ENCODE measurements at regions not wholly inside any gene's neighbourhood (a gene's known extent, or its start where the extent isn't known, plus 50 kb on each side); places are given as distances from the start of the nearest gene placed in this dataset.

DNA sequence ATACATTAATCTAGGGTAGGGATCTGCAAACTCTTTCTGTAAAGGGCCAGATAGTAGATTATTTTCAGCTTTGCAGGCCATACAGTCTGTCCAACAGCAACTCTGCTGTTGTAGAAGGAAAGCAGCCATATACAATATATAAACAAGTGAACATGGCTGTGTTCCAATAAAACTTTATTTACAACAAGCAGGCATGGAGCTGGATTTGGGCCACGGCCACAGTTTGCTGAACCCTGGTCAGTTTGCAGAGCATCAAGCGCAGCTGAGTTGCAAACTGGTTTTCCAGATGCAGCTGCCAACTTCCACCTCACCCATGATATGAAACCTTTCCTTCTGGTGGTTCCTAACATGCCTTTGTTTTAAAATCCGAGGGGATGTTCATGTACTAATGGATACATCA is 310.4 kb upstream of the NFE2L3 start:
- no peak for DNase-seq (ENCODE audit: low spot score)

DNA sequence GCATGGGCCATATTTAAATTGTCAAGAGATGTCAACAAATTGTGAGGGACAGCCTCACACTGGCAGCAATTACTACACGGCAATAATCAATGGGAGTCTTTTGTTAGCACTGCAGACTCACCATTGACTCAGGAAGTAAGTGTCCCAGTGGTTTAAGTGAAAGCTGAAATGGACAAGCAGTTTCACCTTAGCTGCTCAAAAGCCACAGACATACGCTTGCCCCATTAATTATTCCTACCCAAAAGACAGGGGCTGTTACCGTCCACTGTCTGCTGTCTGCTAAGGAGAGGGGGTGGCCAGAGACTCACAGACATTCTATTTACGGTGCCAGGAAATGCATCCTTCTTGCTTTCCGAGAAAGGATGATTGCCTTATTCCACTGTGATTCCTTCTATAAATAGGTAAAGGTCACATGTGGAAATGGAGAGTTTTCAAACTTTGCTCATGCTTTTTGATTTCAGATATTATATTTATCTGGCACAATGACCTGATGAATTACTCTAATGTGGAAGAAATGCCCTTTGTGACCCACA is 309.7 kb upstream of the NFE2L3 start:
- no peak for DNase-seq (ENCODE audit: low spot score)

DNA sequence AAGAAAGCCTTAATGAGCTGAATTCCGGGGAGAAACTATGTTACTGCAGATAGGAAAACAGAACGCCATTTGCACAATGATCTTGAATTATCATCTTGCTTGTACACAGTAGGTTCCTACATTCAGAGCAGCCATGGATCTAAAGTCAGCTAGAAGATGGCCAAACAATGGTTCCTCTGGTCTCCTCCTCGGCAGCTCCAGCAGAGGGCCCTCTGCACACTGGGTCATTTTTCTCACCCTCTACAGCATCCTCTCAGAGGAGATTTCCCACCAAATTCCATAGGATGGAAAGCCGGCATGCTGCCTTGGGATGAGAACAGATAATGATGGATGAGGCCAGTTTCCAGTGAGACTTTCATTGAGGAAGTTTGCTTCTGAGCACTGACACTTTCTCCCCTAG is 308.5 kb upstream of the NFE2L3 start:
- no peak for DNase-seq (ENCODE audit: low spot score)

DNA sequence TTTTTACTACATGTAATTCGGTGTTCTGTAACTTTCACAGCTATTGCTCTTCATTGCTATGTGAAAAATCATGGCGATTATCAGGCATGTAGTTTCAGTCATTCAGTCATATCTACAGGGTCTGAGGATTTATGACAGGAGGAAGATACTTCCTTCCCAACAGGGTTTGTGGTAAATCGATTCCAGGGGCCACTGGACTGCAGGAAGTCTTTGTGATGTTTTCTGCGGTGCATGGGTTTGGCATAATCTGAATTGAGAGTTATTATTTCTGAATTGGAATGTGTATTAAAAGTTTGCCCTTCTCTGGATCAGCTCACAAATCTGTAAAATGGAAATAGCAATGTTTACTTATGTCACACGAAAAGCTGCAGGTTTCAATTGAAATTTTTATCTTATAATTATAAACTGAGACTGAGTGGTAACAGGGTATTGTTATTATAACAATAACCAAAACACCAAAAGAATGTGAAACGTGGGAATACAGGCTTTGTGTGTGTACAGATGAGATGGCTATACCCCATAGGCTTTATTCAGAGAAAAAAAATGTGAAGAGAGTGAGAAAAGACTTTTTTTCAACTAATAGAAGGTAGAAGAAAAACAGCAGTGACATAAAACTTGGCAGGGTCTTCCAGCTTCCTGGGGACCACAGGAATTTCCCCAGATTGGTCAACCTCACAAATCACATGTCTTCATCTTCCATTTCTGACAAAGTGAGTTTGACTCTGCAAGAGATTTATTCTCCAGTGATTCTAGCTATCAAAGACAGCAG is 307.7 kb upstream of the NFE2L3 start:
- DNase-seq (ENCODE audit: low spot score), result no peak

DNA sequence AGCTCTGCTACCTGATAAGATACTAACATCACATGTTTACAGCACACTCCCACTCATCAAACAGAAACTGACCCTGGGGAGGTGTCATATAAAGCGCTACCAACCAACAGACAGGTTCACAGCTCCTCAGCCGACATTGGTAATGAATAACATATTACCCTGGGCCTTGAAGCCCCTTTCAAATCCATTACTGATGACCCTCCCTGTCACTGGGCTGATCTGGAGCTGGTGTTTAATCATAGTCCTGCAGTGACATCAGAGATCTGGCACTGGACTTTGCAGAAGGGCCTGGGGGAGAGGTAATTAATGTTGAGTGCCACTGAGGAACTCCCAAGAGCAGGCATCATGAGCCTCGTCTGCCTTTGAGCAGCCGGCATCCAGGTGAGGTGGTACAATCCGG is 306.5 kb upstream of the NFE2L3 start:
- no peak for DNase-seq (ENCODE audit: low spot score)

DNA sequence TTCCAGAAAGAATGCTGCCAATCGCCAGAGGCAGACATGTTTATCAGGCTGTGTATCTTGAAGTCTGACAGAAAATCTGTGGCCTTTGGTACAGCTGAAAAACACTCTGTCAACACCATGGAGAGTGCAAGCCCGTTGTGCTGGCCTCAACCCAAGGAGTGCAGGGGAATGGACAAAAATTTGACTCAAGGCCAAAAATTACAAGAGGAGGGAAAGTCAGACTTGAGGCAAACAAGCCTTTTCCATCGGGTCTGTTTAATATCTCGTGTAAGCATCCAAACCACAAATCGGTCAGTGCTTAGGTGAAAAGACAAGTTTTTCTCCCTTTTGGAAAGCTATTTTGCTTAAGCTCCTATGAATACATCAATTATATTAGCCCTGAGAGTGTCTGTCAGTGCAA is 305.3 kb upstream of the NFE2L3 start:
- peak; percentile 93 for DNase-seq (ENCODE audit: low spot score)

DNA sequence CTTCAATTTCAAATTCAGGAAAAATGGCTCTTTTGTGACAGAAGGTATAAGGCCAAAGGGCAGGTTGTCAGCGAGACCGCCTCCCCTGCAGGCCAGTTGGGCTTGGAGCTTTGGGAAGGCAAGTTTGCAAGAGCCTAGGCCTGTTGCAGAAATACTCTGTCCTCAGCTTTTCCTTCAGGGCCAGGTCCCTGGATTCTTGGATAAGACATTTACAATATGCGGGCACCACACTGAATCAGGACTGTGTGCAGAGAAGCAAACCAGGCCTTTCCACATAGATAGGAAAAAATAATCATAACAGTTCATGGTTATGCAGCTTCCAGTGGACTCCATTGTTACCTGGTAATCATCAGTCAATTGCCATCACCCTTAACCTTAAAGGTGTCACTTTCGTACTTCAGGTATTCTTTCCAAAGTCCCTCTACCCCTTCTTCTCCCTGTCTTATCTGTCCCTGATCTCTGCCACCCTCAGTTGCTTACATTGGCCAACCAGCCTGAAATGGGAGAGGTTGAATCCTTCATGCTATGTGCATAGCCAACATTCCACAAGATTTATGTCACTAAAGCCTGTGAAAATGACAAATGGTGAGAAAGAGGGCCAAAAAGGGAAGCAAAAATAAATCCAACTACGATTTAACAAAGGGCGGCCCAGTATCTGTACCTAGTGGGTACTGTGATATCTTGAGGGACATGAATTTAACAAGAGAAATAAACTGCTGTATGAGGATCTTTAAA is 304.5 kb upstream of the NFE2L3 start:
- DNase-seq (ENCODE audit: low spot score), result peak; percentile 88

DNA sequence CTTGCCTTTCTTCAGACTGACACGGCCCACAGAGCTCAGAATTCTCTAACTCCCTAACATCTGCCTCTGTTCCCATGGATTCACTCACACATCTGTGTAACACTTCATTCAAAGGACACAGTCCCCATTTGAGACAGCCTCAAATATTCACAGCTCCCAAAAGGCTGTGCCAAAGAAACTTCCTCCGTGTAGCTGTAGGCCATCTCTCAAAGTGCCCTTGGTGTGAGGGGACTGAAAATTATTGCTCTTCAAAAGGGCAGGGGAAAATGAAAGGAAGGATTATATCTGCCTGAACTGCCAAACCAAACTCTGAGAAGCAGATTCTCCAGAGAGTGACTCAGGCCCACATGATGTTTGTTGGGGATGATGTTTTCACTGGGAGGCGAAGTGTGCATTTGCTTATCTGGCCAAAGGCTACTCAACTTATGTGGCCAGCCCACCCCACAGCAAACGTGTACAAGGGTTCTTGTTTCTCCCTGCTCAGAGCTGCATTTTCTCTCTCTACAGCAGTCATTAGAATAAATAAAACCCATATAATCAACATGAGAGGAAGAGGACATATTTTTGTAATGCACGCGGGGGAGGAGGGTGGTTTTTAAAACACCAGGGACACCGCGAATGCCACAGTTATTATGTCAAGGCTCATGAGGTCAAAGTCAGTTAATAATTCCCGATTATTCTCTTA is 302.4 kb upstream of the NFE2L3 start:
- peak; percentile 95 for DNase-seq (ENCODE audit: low spot score)

DNA sequence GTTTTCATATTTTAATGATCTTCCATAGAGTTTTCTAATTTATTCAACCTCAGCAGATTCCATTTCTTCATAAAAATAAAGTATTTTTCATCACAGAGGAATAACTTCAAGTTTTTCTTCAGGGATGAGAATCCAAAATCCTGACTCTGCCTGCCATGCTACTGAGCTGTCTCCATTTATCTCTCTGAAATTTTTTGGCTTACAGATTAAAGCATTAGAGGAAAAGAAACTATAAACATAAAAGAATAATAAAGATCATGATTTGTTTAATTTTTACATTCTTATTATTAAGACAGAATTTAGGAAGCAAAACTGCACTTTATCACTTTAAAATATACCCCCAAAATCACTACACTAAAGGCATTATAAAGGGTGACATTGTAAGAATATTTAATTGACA is 301.8 kb upstream of the NFE2L3 start:
- DNase-seq (ENCODE audit: low spot score), result no peak

DNA sequence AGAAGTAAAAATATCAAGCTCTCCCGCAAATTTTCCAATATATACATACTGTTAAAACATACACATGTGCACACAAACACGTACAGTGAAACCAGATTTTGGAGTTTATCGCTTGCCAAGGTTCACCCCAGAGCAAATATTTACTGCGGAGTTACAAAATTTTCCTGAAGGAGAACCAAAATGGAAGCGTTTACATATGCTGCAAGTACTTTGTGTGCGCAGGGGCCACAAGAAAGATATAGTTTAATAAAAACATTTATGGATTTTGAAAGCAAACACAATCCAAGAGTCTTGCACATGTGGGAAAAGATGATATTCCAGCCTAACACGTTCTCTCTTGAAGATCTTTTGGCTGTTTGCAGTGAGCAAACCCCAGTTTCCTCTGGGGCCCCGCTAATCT is 301.3 kb upstream of the NFE2L3 start:
- DNase-seq (ENCODE audit: low spot score), result no peak

DNA sequence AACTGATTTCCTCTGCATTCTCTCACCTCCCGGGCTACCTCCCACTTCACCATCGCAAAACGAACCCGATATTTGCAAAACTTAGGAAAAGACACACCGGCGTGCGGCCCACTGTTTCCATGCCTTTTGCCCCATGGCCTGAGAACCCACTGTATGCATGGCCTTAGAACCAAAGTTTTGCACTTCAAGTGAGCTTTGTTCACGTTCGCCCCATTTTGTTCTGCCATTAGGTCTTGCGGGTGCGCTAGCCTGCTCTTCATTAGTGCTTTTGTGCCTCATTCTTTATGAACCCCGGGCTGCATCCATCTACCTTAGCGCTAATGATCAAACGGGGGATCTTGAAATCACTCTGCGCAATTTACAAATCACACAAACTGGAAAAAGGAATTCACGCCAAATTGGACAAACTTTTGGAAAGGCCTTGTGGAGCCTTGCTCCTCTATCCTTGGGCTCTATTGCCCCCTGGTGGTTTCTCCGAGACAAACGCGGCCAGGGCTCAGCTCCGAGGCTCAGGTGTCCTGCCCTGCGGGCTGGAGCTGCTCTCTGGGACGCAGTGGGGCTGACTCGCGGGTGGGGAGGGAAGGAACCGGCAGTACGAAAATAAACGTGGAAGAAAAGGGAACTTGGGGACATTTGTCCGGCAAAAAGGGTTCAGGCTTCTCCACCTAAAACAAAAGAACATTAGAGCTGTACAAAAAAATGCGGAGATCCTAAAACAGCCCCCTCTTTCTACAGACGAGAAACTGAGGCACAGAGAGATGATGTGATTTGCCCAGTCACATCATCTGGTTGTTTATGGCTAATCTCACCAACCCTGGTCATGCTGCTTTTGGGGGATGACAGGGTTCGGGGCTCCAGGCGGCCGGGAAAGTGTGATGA is 300.4 kb upstream of the NFE2L3 start:
- peak; percentile 87 for DNase-seq (ENCODE audit: low spot score)

DNA sequence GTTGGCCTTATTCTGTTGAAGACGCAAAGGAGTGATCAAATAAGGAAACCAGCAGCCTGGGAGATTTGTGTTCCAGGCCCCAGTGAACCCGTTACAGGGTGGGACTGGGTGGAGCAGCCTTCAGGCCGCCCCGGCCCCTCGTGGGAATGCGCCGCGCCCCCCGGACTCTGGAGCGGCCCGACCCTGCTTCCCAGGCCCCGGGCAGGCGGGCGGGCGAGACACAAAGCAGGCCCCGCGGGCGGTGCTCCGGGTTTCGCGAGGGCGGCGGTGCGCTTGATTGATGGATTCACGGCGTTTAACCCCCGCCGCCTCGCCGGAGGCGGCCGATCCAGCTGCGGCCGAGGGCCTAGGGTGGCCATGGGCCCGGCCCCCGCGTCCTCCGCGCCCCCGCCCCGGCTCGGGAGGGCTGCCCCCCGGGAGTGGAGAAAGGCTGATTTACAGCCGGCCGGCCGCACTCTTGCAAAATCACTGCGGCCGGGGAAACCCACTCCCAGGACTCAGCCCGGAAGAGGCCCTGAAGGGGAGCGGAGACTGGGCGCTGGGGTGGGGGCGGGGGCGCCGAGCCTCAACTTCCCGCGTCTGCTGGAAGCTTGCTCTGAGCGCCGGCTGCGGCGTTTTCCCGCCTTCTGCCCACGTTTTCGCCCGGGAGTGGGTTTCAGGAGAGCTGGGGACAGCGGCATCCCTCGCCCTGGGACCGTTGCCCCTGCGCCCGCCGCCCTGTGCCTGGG is 299.6 kb upstream of the NFE2L3 start:
- no peak for DNase-seq (ENCODE audit: low spot score)

DNA sequence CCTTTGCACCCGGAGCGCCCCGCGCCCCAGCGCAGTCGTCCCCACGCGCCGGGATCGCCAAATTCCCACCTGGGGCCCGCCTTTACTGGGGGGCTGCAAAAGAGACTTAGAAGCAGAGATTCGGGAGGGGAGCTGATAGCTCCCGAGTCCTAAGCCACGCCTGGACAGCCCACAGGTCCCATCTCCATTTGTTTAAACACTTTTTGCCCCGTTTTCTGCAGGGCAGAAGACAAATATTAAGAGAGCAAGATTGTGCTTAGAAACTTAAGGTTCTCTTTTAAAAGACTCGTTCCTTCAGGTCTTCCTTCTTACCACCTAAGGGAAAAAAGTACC is 299.1 kb upstream of the NFE2L3 start:
- no peak for DNase-seq (ENCODE audit: low spot score)

DNA sequence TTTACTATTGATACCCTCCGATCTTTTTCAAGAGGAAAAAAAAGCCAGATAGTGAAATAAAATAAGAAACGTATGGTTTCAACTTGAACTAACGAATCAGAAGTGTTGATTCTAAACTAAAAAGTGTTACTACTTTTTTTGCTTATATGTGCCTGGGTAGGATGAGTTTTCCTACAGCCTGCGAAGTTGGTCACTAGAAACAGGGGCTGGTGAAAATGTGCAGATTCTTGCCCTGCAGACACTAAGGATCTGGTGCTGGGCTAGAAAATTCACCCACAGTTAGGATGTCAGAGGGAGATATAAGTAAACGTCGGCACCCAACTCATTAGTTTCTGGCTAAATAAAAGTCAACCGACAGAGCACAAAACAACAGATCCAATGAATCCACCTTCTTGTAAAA is 298.7 kb upstream of the NFE2L3 start:
- no peak for DNase-seq (ENCODE audit: low spot score)

DNA sequence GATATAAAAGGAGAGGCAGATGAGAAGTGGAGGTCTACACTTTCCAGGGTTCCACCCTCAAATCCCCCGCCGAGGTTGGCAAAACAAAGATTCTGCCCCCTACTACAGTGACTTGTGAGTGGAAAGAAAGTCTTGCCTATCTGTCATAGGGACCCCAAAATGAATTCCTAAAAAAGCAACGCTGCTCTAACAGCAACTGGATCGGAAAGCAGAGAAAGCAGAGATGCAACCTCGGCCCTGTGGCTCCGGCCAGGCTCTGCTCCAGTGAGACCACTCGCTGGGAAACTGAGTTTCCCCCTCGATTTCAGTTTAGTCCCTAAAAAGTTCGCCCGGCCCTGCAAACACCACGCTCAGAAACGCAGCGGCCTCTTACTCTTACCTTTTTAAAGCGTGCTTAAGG is 297.9 kb upstream of the NFE2L3 start:
- no peak for DNase-seq (ENCODE audit: low spot score)

DNA sequence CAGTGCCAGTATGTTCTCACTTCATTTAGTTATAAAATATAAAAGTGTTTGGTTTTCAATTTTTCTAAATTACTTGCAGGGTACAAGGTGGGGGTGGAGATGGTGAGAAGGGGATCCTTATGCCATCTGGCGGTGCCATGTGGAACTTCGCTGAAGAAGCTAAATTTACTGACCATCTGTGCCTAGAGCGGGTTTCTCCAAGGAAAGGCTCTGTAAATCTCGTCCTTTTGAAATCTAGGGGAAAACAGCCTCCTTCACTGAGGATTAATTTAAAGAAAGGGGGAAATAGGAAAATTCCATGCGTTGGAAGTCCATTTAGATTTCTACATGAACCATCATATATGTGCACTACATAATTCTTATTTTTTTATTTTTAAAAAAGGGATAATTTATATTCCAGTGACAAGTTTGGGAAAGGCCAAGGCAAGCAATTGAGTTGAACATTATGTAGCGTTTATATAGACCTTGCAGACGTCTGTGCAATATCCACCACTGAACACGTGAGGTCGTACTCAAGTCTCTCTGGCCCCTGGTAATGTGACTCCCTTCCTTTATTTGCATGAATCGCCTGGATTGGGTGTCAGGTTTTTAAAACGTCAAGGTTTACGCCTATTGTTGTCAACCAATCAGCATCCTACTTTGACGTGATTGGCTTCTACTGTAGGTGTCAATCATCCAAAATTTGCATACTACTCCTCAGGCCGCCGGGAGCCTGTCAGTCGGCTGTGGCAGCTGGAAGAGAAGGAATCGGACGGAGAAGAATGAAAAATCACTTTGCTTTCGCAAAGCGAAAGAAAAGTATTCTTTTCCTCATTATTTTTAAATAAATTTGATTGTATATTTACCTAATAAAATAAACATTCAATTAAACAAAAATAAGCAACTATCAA is 297.1 kb upstream of the NFE2L3 start:
- DNase-seq (ENCODE audit: low spot score), result peak; percentile 100

DNA sequence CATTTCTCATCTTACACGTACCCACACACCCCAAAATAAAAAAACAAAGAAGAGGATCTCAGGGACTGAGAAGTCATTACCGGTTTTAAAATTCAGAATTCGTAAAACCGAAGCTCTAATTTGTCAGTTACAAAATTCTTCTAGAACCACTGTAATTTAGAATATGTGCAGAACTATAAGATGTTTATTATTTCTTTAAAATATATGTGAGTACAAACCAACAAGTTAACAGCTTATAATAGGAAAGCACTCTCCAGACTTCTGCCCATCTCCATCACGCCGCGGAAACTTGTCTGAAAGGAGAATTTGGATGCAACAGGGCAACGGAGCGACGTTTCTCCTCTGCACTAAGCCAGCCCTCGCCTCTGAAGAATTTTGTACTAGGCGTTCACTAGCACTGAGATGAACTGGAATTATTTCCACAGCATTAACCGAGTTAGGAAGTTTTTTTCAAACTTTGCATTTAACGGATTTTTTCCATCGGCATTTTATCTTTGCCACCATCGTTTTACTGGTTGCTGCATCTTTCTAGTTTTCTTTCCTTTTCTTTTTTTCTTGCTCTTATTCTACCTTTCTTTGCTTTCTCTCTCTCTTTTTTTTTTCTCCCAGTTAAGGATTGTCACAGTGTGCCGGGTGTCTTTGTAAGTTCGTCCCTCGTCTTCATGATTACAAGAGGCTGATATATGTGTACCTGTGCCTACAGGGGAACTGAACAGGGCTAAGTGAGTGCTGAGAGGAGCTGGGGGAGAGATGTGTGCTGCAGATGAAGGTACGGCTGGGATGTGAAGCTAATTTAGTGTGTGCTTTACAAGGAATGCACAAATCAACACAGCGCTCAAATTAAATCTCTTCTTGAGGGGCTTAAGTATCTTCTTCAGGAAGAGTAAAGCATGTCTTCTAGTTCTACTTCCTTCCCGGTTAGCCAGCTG is 295.9 kb upstream of the NFE2L3 start:
- no peak for DNase-seq (ENCODE audit: low spot score)

DNA sequence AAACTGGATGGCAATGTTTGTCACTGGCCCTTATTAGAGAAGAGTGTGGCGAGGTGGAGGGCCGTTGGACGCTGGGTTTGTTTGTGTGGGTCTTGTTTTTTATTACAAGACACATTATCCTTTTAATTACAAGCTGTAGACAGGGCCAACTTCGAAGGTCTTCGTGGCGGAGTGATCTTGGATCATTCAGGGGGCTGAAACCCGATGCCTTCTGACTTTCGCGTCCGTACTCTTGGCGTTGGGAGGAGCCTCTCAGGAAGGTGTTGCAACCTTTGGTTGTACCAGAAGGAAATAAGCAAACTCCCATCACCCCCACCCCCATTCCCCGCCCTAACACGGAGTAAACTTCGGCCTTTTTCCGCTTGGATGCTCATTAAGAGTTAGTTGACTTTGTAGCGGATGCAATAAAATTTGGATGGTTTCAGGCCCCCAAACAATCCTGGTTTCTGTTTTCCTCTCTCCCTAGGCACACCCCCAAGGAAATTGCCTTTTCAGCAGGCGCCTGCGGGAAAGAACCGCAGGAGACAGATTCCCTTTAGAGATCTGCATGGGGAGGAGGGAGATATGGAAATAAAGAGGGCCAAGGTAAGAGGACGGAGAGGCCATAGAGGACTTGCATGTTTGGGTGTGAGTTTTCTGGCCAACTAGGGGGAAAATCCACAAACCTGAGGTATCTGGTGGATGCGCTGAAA is 294.5 kb upstream of the NFE2L3 start:
- peak; percentile 96 for DNase-seq (ENCODE audit: low spot score)

DNA sequence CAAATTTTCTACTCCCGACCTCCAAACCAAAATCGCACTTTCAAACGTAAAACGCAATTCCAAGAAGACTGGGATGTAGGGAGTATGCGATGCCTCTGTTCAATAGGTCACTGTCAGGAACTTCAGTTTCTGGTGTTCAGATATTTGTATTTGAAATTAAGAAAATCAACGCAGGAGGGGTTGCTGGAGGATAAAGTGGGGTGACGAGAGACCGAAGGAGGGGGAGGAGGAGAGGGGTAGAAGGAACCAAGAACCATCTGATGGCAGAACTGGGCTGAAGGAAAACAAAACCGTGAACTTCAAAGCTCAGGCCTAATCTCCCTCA is 293.8 kb upstream of the NFE2L3 start:
- DNase-seq (ENCODE audit: low spot score), result no peak
